H1 (cell line): ENCODE measurements at regions not wholly inside any gene's neighbourhood (a gene's known extent, or its start where the extent isn't known, plus 50 kb on each side); places are given as distances from the start of the nearest gene placed in this dataset.
"Not testable (repeated sequence)": the region's sequence is repeated elsewhere in the genome, so short reads cannot be mapped to it uniquely, and the experiment has no call there.

Source experiments
- CTCF ChIA-PET: fragments of 300-600 bp; sonication (Branson Sonifier 250); formaldehyde crosslinking; loops from one replicate; lab custom pipeline; 2021; ENCODE audit not compliant: partially characterized antibody; lab: Charles Lee
- POLR2A ChIA-PET: fragments of 300-600 bp; sonication (Branson Sonifier 250); formaldehyde crosslinking; loops from one replicate; lab custom pipeline; 2021; ENCODE audit warnings: inconsistent platforms; ENCODE audit not compliant: partially characterized antibody; lab: Charles Lee
- DNase-seq, 2 experiments: peaks; one replicate each; pipeline versions ENCODE4 v3.0.0 to v3.0.0-alpha.2; 2010 to 2022; ENCODE audit warnings: low spot score in 2 of 2, low read depth in 1 of 2, mixed read lengths in 1 of 2
- FAIRE-seq: peaks from 2 replicates; lab custom pipeline; 2011; peaks lifted over from hg19 to GRCh38; lab: Jason Lieb, UNC
- H2AFZ ChIP-seq: 2 replicates; pipeline ENCODE4 v1.8.1; 2012; ENCODE audit warnings: low read length, inconsistent platforms
- H2AK5ac ChIP-seq: 2 replicates; pipeline ENCODE4 v1.6.1; 2013; ENCODE audit warnings: low read depth, low read length
- H2BK120ac ChIP-seq: replicated peaks from 2 replicates; pipeline ENCODE3; 2013; ENCODE audit warnings: low read depth, low read length, inconsistent platforms
- H2BK12ac ChIP-seq: 2 replicates; pipeline ENCODE4 v1.6.1; 2013; ENCODE audit warnings: low read depth, low read length
- H2BK15ac ChIP-seq: 2 replicates; pipeline ENCODE4 v1.6.1; 2013; ENCODE audit warnings: low read length
- H2BK20ac ChIP-seq: 2 replicates; pipeline ENCODE4 v1.6.1; 2013; ENCODE audit warnings: low read length
- H2BK5ac ChIP-seq: 2 replicates; pipeline ENCODE4 v1.6.1; 2013; ENCODE audit warnings: low read depth, low read length
- H3K14ac ChIP-seq: 2 replicates; pipeline ENCODE4 v1.6.1; 2013; ENCODE audit warnings: inconsistent platforms; ENCODE audit not compliant: insufficient read length
- H3K18ac ChIP-seq: 2 replicates; pipeline ENCODE4 v1.6.1; 2013; ENCODE audit warnings: low read length; ENCODE audit errors: extremely low read depth
- H3K23ac ChIP-seq: 2 replicates; pipeline ENCODE4 v1.6.1; 2013; ENCODE audit warnings: inconsistent platforms; ENCODE audit not compliant: insufficient read length
- H3K23me2 ChIP-seq: 2 replicates; pipeline ENCODE4 v1.6.1; 2013; ENCODE audit warnings: low read depth, low read length
- H3K27ac ChIP-seq: 2 replicates; pipeline ENCODE4 v1.6.1; 2011; ENCODE audit warnings: low read depth, low read length, inconsistent platforms
- H3K27me3 ChIP-seq, 4 experiments: replicated peaks in 1 of 4; 1 replicate in 1 of 4; 2 replicates in 3 of 4; pipeline versions ENCODE4 v1.6.1 to v1.8.1; 2011 to 2013; ENCODE audit warnings: low read length in 3 of 4, mild to moderate bottlenecking in 3 of 4, inconsistent platforms in 2 of 4, mixed read lengths in 2 of 4, moderate library complexity in 1 of 4; ENCODE audit not compliant: control insufficient read depth in 3 of 4, insufficient read depth in 3 of 4; ENCODE audit errors: extremely low read depth in 1 of 4
- H3K36me3 ChIP-seq, 4 experiments: 2 replicates each; pipeline versions ENCODE4 v1.6.1 to v1.8.1; 2011 to 2013; ENCODE audit warnings: mild to moderate bottlenecking in 4 of 4, low read length in 3 of 4, moderate library complexity in 2 of 4, control low read depth in 1 of 4, inconsistent platforms in 1 of 4; ENCODE audit not compliant: insufficient read depth in 4 of 4, control insufficient read depth in 2 of 4
- H3K4ac ChIP-seq: replicated peaks from 2 replicates; pipeline ENCODE3; 2013; ENCODE audit warnings: low read length, low read depth, mixed read lengths, inconsistent platforms; ENCODE audit not compliant: insufficient read length
- H3K4me1 ChIP-seq, 4 experiments: replicated peaks in 1 of 4; 1 replicate in 1 of 4; 2 replicates in 3 of 4; pipeline versions ENCODE4 v1.6.1 to v1.8.1; 2011 to 2013; ENCODE audit warnings: low read length in 3 of 4, inconsistent platforms in 2 of 4, mixed read lengths in 1 of 4; ENCODE audit not compliant: insufficient read depth in 4 of 4, control insufficient read depth in 3 of 4
- H3K4me2 ChIP-seq, 2 experiments: 2 replicates each; pipeline versions ENCODE4 v1.6.1 to v1.8.1; 2011 to 2013; ENCODE audit warnings: low read depth in 2 of 2, low read length in 2 of 2, control low read depth in 1 of 2, inconsistent platforms in 1 of 2, mild to moderate bottlenecking in 1 of 2; ENCODE audit not compliant: insufficient read depth in 1 of 2
- H3K4me3 ChIP-seq, 4 experiments: fragments of 200-600, 300-600 bp in 1 of 4; sonication (generic), shearing (Covaris generic), sonication (Bioruptor Twin) in 1 of 4; 2 replicates each; pipeline versions ENCODE4 v1.5.1 to v1.8.1; 2011 to 2016; ENCODE audit warnings: low read length in 4 of 4, low read depth in 3 of 4, control low read depth in 2 of 4, inconsistent platforms in 2 of 4, mild to moderate bottlenecking in 2 of 4, mixed read lengths in 1 of 4, moderate library complexity in 1 of 4; ENCODE audit not compliant: insufficient read depth in 2 of 4; ENCODE audit errors: extremely low read depth in 1 of 4
- H3K56ac ChIP-seq: replicated peaks from 2 replicates; pipeline ENCODE3; 2013; ENCODE audit warnings: low read depth, mild to moderate bottlenecking, mixed read lengths, low read length, inconsistent platforms; ENCODE audit not compliant: insufficient read length
- H3K79me1 ChIP-seq: 2 replicates; pipeline ENCODE4 v1.6.1; 2013; ENCODE audit warnings: low read depth, low read length, control low read depth
- H3K79me2 ChIP-seq, 2 experiments: 2 replicates each; pipeline versions ENCODE4 v1.6.1 to v1.8.1; 2012 to 2013; ENCODE audit warnings: low read length in 2 of 2, mild to moderate bottlenecking in 2 of 2, inconsistent platforms in 1 of 2; ENCODE audit not compliant: insufficient read depth in 2 of 2, control insufficient read depth in 1 of 2
- H3K9ac ChIP-seq, 4 experiments: replicated peaks in 1 of 4; 1 replicate in 1 of 4; 2 replicates in 3 of 4; pipeline versions ENCODE4 v1.6.1 to v1.8.1; 2011 to 2013; ENCODE audit warnings: low read depth in 3 of 4, low read length in 3 of 4, control low read depth in 2 of 4, mild to moderate bottlenecking in 2 of 4, moderate library complexity in 2 of 4, inconsistent platforms in 1 of 4; ENCODE audit errors: extremely low read depth in 1 of 4
- H3K9me3 ChIP-seq, 2 experiments: 2 replicates each; pipeline versions ENCODE4 v1.6.1 to v1.8.1; 2012 to 2013; ENCODE audit warnings: mild to moderate bottlenecking in 2 of 2, moderate library complexity in 2 of 2, control low read depth in 1 of 2, inconsistent platforms in 1 of 2, low read depth in 1 of 2, low read length in 1 of 2, mixed read lengths in 1 of 2; ENCODE audit not compliant: insufficient read depth in 2 of 2
- H4K20me1 ChIP-seq, 2 experiments: replicated peaks in 1 of 2; 2 replicates each; pipeline versions ENCODE3 to v1.8.1; 2011 to 2013; ENCODE audit warnings: inconsistent platforms in 2 of 2, low read length in 2 of 2, mild to moderate bottlenecking in 1 of 2; ENCODE audit not compliant: insufficient read depth in 2 of 2, control insufficient read depth in 1 of 2
- H4K5ac ChIP-seq: 2 replicates; pipeline ENCODE4 v1.6.1; 2013; ENCODE audit warnings: low read length, low read depth, mixed read lengths, inconsistent platforms; ENCODE audit not compliant: insufficient read length
- H4K8ac ChIP-seq: 2 replicates; pipeline ENCODE4 v1.8.0; 2013; ENCODE audit warnings: mild to moderate bottlenecking, moderate library complexity, low read length, inconsistent platforms; ENCODE audit not compliant: insufficient read depth; ENCODE audit errors: extremely low read depth
- H4K91ac ChIP-seq: replicated peaks from 2 replicates; pipeline ENCODE3; 2013; ENCODE audit warnings: low read length, mixed read lengths, inconsistent platforms; ENCODE audit not compliant: insufficient read length
- WGBS, 2 experiments: shearing (Covaris generic) in 1 of 2; methylation state at CpG; one replicate each; pipeline versions ENCODE4 v1.1.6 to v1.1.7; 2013 to 2015; ENCODE audit warnings: low lambda C conversion rate in 2 of 2, mixed read lengths in 2 of 2, inconsistent platforms in 1 of 2, low coverage in 1 of 2, missing lambda C conversion rate in 1 of 2; ENCODE audit not compliant: insufficient replicate concordance in 2 of 2, insufficient coverage in 1 of 2, insufficient read length in 1 of 2; ENCODE audit errors: extremely low coverage in 1 of 2, missing lambda C conversion rate in 1 of 2; 5-methylcytosine and 5-hydroxymethylcytosine counted together

GRCh38 chr6:140443112-140443511, 1068.7 kb upstream of the CITED2 start:
- H2BK5ac ChIP-seq, H3K27ac ChIP-seq, H3K9ac ChIP-seq, H2AFZ ChIP-seq, H3K23me2 ChIP-seq, H3K14ac ChIP-seq, H4K91ac ChIP-seq, H3K18ac ChIP-seq, H4K20me1 ChIP-seq, H3K56ac ChIP-seq, H3K4me2 ChIP-seq, H4K8ac ChIP-seq, H2BK20ac ChIP-seq, H2AK5ac ChIP-seq, H3K23ac ChIP-seq, H3K9me3 ChIP-seq, H3K4ac ChIP-seq, H3K79me1 ChIP-seq, H2BK15ac ChIP-seq, DNase-seq, H3K79me2 ChIP-seq, H2BK12ac ChIP-seq, H4K5ac ChIP-seq, FAIRE-seq, H3K36me3 ChIP-seq, H3K4me3 ChIP-seq, H2BK120ac ChIP-seq, H3K27me3 ChIP-seq, POLR2A ChIA-PET: not testable (repeated sequence)
- peaks cover 0 to 11% (median 5%) of the 10 kb centered on the region in 4 experiments; a peak in 3 of 7 replicates for H3K4me1 ChIP-seq
- CTCF ChIA-PET = interaction anchor here (1.1 to 1.5 kb wide), 2 partner anchors 391 to 393 kb away, joined by 3 read pairs; no protein-coding TSS in a partner anchor
- 93% methylated on average over 7 of the region's 7 CpGs; no CpG with 5 or more reads in 1 of the 2 experiments for WGBS, 2 experiments
